Thyroid gland (tissue), 4 donors: ENCODE measurements at regions not wholly inside any gene's neighbourhood (a gene's known extent, or its start where the extent isn't known, plus 50 kb on each side); places are given as distances from the start of the nearest gene placed in this dataset.

ENCODE experiments used
- CTCF ChIP-seq, 6 experiments: fragments of 200-600 bp in 3 of 6; fragments of 450-650 bp in 3 of 6; sonication (generic) in 3 of 6; IDR thresholded peaks; one replicate each; pipeline ENCODE4 v1.5.1; 2016 to 2019; ENCODE audit warnings: antibody characterized with exemption in 6 of 6, mild to moderate bottlenecking in 2 of 6, inconsistent platforms in 1 of 6, moderate library complexity in 1 of 6
- POLR2A ChIP-seq, 2 donors: fragments of 450-650 bp; IDR thresholded peaks; one replicate each; pipeline ENCODE4 v1.6.1; 2017; ENCODE audit warnings: antibody characterized with exemption in 2 of 2, mild to moderate bottlenecking in 2 of 2, moderate library complexity in 1 of 2

DNA sequence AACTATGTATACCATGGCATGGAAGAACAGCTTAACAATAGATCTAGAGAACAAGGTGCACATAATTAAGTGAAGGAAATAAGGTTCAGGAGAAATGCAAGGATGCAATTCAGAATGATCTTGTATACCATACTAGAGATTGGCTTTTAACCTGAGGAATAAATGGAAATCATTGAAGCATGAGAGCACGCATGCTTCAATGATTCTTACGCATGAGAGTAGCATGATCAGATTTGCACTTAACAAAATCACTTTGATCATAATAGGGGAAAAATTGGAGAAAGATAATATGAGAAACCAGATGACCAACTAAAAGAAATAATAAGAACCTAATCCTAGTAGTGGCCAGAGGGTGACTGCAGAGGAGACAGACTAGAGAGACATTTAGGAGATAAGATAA is 133.3 kb upstream of the FSCB start:
- TF ChIP-seq CTCF (IDR thresholded peaks at IDR 0.05) (no peak), POLR2A (IDR thresholded peaks at IDR 0.05) (no peak)
